GM20431 (cell line): ENCODE measurements at regions not wholly inside any gene's neighbourhood (a gene's known extent, or its start where the extent isn't known, plus 50 kb on each side); places are given as distances from the start of the nearest gene placed in this dataset.

Experiments
- in situ Hi-C: fragments of 300-500 bp; cut with MseI, MboI; formaldehyde crosslinking; loops from one replicate; pipeline ENCODE4 v1.15.0; 2020; ENCODE audit warnings: low sequenced_read_pairs; ENCODE audit not compliant: unreplicated experiment

DNA sequence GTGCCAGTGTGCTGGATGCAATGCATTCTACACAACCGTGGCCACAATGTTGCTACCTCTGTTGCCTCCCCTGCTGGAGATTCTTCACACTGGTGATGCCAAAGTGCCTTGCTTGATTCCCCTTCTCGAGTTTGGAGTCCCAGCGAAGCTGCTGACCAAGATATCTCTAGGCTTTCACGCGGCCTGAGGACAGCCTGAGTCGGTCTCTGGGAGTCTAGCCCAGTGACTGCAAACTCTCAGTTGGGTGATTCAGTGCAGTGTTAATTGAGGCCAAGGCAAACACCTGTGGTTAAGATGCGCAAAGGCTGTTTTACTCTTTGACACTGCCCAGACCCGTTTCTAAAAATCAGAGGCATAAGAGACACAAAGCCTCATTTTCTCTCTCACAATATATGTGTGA, 434.4 kb downstream of the NR2F2 start:
- in situ Hi-C loops = no loop called here

DNA sequence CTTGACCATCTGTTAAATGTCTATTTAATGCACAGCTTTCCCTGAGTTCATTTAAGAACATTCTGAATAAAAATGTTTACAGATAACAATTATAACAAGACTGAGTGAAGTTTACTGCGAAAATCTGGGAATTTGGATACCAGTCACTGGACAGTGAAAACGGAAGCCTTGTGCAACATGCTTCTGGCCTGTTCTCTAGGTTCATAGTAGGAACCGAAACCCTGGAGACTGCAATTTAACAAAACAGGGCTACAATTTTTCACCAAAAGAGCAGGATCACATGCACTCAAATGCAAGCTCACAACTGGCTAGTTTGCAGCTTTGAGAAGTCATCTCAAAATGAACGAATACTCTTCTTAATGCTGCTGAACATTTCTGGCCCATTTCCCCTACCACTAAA, 435.9 kb downstream of the NR2F2 start:
- in situ Hi-C loops = no loop called here

DNA sequence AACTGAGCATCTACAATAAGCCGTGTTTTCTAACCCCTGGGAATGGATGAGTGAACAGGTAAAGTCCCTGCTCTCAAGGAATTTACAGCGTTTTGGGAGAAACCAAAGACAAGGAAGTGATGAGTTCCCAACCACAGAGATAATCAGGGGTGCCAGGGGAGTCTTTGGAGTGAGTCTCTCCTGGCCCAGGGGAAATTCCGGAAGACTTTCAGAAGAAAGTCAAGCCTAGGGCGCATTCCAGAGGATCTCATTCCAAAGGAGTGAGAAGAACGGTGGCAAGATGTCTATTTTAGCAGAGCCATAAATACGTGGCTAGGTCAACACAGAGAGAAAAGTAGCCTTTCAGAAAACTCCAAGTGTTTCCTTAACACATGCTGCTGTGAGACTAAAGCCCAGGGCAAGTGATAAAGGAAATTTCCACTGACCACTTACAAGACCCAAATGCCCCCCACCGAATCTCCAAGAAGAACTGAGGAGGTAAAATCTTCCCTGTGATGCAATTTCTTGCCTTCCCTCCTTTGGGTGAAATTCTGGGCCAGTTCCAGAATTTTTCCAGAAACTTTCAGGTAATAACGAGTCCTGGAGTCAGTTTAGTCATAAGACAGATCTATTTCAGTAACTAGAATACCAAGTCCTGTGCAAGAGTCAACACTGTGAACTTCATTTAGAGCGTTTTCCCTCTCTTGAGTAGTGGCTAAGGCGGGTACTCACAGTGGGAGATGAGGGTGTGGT, 437.4 kb downstream of the NR2F2 start:
- in situ Hi-C loops = no loop called here

DNA sequence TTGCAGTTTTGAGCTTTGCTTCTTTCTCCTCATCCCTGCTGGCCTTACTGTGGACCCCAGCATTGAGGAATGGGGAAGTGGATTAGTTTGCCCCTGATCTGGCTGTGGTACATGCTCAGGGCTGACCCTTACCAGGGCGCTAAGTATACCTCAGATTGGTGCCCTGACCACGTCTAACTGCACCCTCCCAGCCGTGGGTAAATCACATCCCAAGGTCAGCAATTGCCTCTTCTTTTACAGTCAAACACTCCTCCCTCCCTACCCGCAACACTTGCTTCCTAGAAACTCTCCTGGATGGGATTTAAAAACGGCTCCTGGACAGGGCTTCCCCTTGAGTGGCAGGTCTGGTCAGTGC, 437.9 kb downstream of the NR2F2 start:
- in situ Hi-C loops = no loop called here

DNA sequence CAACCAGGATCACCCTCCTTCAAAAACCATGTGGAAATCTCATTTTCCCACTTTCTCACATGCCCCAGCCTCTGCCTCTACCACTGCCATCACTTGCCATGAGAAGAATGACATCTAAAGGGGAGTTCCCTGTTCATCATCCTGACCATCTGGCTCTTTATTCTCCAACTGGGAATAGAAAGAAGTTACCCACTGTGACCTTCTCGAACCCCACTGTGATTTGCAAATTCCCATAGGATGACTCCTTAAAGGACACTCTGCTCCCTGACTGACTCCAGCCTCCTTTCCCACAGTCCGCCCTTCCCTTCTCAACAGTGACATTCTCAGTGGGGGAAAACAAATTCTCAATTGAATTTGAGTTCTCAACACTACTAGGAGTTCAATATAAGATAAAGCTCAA, 440.5 kb downstream of the NR2F2 start:
- in situ Hi-C loops = no loop called here

DNA sequence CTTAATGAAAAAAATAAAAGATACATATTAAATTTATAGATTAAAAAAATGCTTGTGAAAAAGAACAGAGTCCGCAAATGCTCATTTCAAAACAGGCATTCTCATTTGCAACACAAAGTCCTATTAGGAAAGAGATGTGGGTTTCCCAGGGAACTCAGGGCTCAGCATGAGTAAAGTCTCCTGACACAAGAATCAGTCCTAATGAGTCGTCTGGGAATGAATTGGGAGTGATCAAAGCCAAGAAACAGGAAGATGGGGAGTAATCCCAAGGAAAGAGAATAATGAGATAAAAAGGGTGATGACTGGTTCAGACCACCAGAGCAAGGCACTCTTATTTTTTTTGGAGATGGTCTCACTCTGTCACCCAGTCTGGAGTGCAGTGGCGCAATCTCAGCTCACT, 443.7 kb downstream of the NR2F2 start:
- in situ Hi-C loops = no loop called here

DNA sequence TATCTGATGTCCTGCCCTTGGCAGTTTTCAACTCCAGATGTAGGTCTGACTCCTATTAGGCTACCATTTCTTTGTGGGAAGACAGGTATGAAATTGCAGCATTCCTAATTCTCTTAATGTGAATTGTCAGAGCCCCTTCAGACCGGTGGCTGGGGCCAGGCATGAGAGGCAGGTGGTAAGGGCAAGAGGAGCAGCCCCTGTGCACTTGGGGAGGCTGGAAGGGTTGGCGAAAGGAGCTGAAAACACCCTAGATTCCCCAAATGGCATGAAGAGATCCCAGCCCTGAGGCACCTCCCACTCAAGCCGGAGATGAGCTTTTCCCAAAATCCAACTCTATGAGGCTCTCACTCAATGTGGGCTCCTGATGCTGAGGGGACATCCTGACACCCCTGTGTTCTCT, 453.2 kb downstream of the NR2F2 start:
- in situ Hi-C loops = no loop called here

DNA sequence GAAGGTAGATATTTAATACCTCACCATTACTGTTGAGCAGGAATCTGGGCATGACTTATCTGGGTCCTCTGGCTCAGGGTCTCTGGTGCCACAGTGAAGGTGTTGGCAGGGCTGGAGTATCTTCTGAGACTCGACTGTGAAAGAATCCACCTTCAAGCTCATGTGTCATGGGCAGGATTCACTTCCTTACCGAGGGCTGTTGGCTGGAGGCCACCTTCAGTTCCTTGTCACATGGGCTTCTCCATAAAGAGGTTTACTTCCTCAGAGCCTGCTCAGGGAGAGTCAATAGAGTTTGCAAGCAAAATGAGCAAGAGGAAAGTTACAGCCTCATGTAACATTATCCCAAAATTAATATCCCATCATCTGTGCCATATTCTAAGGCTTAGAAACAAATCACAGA, 459.5 kb downstream of the NR2F2 start:
- in situ Hi-C loops = no loop called here

DNA sequence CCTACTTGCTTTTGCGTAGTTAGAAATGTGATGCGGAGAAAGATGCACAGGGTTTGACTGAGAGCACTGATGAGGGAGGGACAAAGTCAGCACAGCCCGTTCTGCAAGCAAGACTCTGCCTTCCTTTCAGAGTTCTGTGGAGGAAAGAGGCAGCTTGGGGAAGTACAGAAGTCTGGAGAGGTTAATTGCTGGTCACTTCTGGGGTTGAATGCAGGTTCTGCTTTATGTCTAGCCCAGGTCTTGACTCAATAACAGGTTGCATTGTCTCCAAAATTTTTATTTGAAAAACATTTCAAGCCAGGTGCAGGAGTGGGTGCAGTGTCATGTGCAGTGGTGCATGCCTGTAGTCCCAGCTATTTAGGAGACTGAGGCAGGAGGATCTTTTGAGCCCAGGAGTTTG, 461.7 kb downstream of the NR2F2 start:
- in situ Hi-C loops = no loop called here

DNA sequence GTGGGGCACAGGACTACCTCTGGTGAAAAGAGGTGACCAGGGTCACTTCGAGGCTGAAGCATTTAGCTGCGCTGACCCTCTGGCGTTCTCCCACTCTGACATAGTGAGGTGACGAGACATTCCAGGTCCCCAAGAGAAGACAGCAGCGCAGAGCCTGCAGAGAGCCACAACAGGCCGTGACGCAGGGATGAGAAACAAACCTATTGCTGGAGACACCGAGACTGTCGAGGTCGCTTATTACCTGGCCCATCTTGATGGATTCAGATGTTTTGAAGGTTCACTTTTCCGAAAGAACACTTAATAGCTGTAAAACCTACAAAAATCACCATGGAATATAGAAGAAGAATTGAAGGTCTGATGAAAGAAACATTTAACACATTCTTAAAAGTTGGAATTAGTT, 466.3 kb downstream of the NR2F2 start:
- in situ Hi-C loops = no loop called here

DNA sequence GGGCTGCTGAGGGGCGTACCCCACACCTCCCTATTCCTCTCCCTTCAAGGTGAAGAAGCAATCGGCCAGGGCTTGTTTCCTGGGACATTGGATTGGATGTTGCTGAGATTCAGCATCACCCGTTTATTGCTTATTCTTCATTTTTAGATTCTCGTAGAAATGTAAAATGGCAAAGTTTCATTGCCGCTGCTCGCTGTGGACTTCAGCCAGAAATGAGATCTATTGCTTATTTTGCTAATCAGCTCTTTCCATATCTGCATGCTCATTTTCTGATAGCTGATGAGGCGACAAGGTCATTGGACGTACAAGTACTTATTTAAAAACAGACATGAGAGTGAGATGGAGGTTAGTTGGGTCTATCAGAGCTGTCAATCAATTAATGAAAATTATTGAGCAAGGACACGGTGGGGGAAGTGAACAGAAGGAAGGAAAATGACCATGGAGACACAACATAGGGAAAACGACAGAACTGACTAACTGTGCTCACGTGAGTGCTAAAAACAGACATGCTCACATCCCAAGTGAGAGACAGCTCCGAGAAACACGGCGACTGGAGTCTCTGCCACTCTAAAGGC, 471.2 kb downstream of the NR2F2 start:
- in situ Hi-C loops = loop anchor here (25.0 kb wide), 1 partner anchor 89 kb away; no protein-coding TSS in a partner anchor

DNA sequence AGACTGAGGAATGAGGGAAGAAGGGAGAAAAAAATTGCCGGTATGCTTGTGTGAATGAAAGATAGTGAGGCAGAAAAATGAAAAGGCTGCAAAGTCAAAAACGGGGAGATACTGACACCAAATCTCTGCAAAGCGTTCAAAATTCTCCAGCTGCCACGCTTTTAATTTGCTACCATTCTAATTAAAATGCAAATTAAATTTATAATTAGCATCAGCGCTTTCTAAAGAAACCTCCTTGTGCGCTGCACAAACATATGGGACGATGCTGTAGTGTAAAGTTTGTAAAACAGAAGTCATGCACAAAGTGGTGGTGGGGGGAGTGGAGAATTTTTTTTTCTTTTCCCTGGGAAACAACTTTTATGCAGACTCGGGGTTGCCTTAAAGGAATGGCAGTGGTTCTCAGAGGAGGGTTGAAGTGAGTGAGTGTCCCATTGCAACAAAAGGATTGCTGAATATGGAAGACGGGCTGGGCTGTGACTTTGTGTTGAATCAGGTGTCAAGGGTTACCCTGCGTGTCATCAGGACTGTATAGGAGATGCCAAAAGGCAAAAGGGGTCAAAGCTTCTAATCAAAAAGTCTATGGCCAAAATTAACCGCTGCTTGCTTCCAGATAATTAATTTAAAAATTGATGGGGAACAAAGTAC, 472.2 kb downstream of the NR2F2 start:
- in situ Hi-C loops = loop anchor here (25.0 kb wide), 1 partner anchor 90 kb away; no protein-coding TSS in a partner anchor

DNA sequence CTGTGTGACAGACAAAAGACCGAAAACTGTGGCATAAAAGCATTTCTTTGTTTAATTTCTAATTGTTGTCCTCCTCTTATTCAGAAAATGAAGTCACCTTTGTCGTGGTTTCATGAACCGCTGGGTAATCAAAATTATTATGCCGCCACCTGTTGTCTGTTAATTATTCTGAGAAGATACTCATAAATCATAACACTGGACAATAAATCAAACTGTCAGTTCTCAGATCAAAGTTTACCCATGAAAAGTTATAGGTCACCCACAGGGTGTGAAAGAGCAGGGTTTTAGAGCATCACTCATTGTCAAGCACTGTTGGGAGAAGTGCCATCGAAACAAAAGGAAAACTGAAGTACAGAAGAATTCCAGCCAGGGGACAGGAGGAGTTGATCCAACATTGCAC, 474.3 kb downstream of the NR2F2 start:
- in situ Hi-C loops = loop anchor here (25.0 kb wide), 1 partner anchor 92 kb away; no protein-coding TSS in a partner anchor

DNA sequence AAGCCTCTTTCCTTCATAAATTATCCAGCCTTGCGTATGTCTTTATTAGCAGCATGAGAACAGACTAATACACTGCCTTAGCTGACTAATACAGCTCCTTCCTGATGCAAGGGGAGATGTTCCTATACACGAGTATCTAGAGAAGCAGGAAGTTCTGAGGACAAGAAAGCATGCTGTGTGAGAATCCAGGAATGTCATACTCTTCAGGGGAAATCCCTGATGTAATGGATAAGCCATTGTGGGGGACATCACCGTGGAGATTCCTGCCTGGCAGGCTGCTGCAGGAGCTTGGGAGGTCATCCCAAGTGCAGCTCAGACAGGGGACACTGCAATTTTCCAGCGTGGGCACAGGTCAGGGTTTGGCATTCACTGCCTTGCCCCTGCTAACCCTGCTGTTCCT, 476.9 kb downstream of the NR2F2 start:
- in situ Hi-C loops = loop anchor here (25.0 kb wide), 1 partner anchor 95 kb away; no protein-coding TSS in a partner anchor

DNA sequence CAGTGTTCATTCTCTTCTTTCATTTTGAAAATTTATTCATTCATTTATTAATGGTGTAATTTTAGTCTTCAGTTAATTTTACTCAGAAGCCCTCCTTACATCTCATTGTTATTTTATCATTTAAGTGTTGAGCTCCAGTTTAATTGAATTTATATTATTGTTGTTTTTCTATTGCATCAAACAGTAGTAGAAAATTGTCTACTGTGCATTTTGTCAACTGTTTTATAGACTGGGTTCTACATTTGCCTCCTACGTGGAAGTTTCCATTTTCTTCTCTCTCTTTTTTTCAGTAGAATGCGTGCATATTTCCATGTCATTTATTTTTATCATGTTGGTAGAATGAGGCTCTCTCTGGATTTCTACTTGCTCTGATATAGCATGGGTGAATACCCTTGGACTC, 487.4 kb downstream of the NR2F2 start:
- in situ Hi-C loops = loop anchor here (25.0 kb wide), 1 partner anchor 106 kb away; no protein-coding TSS in a partner anchor

DNA sequence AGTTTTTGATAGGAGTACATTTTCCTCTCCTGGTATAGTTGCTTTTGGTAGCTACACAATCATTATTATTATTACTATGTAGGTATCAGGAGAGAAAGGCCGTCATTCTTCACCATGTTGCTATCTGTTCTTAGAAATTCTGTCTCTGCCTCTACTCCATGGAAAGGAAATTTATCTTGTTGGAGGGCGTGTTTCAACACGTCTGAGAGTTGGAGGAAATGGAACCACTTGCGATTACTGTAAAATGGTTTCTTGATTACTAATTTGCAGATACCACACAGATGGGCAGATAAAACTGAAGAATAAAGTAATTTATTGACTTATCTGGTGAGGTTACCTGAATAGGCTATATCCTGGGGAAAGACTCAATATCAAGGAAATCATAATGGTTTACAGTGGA, 488.4 kb downstream of the NR2F2 start:
- in situ Hi-C loops = loop anchor here (25.0 kb wide), 1 partner anchor 107 kb away; no protein-coding TSS in a partner anchor

DNA sequence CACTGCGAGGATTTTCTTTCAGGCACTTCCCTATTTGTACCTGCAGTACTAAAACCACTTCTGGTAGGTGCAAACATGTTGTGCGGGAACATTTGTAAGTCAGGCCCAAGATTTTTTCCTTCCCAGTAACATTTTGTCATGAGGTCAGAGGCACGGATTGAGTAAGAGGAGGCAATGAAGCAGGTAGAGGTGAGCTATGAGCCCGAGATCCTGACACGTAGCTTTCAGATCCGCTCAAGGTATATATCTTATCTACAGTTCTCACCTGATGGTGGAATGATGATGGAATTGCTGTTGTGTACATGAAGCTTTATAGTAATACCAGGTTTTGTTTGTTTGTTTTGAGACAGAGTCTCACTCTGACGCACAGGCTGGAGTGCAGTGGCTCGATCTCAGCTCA, 497.5 kb downstream of the NR2F2 start:
- in situ Hi-C loops = no loop called here

DNA sequence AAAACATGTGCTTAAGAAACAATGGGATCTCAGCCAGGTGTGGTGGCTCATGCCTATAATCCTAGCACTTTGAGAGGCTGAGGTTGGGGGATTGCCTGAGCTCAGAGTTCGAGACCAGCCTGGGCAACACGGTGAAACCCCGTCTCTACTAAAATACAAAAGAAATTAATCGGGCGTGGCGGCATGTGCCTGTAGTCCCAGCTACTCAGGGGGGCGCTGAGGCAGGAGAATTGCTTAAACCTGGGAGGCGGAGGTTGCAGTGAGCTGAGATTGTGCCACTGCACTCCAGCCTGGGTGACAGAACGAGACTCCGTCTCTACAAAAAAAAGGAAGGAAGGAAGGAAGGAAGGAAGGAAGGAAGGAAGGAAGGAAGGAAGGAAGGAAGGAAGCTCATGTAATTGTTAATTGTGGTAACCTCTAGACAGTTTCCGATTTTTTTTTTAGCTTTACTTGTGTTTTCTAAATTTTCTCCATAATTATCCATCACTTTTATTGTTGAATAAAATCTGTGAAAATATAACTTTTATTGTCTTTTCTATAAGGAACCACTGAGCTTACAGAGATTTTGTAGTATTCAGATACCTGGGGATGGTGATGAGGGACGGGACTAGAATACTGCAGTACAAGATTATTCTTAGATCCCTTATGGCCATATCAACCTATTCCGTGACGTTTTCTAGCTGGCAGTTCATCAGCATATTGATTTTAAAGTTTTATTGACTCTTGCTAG, 506.9 kb downstream of the NR2F2 start:
- in situ Hi-C loops = no loop called here

DNA sequence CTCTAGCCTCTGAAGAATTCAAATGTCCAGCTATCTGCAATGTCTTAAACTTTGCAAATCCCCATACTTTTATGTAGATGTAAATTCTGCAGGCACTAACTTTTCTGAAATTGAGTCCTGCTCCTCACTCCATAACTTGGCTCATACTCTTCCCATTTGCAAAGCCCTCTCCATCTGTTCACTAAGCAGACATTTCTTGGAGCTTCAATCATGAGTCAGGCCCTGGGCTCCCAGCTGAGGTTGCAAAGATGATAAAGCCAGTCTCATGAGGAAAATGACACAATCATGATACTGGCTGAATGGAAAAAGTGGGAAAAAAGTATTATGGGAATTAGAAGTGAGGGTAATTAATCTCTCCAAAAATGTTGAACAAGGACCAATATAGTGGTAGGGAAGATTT, 507.6 kb downstream of the NR2F2 start:
- in situ Hi-C loops = no loop called here

DNA sequence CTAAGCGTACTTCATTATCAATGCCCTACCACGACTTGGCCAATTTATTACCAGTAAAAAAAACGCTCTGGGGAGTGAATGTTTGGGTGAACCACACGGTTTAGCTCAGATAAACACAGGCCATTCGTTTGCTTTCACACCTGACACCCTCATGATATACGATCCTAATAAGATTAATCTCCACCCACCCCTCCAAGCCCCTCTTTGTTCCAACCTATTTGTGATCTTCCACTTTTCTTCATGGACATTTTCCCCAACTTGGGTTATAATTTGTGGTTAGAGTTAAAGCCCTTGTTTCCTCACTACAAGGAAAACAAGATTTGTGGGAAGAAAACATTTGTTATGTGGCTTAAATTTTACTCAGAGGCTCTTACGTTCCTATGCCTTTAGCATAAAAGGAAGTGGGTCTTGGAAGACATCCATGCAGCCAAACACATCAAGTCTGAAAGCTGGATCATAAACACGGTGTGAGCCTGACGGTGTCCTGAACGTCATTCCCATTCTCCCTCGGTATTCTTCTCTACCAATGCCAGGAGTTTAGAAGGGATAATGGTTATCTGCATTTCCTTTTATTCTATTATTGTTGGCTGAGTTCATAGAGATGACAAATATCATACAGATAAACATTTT, 518.9 kb downstream of the NR2F2 start:
- in situ Hi-C loops = no loop called here
